ENCODE measurements at regions not wholly inside any gene's neighbourhood (a gene's known extent, or its start where the extent isn't known, plus 50 kb on each side); places are given as distances from the start of the nearest gene placed in this dataset.

GRCh38 chr10:5297996-5298395 is 66.8 kb upstream of the UCN3 start:
- intact Hi-C loops (cut with DNase I): no loop called here
- no peak for ATAC-seq
- no peak for DNase-seq

- intact Hi-C loops (cut with DNase I): no loop called here
- DNase-seq (no peak), ATAC-seq (no peak)
Measured at GRCh38 chr10:5299950-5300349, 64.8 kb upstream of the UCN3 start.

DNA sequence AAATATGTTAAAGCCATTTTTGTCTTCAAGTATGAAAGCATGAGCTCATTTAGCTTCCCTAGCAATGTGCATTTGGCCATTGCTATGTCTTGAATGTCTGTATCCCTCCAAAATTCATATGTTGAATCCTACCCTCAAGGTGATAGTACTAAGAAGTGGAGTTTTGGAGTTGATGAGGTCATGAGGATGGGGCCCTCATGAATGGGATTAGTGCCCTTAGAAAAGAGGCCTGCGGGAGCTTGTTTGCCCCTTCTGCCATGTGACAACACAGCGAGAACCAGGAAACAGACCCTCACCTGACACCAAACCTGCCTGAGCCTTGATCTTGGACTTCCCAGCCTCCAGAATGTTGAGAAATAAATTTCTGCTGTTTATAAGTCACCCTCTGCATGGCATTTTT is 61.3 kb upstream of the UCN3 start:
- intact Hi-C loops (cut with DNase I): no loop called here
- DNase-seq (no peak), ATAC-seq (no peak)

DNA sequence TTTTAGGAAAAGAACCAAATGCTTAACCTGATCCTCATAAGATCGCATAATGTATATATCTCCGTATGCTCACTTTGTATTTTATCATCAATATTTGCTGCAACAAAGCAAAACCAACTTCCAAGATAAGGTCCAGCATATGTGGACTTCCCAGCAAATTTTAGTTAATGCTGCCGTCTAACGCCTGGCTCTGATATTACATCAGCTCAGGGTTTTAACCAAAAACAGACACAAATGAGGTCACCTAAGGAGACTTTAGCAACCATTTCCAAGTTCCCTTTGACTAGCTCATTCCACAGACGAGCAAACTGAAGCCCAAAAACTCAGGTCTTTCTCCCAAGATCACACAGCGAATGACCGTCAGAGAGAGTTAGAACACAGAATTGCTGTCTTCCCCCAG is 59.4 kb upstream of the UCN3 start:
- DNase-seq (no peak), ATAC-seq (no peak)
- intact Hi-C loops (cut with DNase I): no loop called here

GRCh38 chr10:5310914-5311313 is 53.9 kb upstream of the UCN3 start:
- no peak for DNase-seq
- intact Hi-C loops (cut with DNase I): no loop called here
- ATAC-seq: no peak

- intact Hi-C loops (cut with DNase I): no loop called here
- ATAC-seq (no peak), DNase-seq (no peak)
Measured at GRCh38 chr10:5311617-5312016, 53.1 kb upstream of the UCN3 start.

- intact Hi-C loops (cut with DNase I): no loop called here
- no peak for DNase-seq
- no peak for ATAC-seq
Measured at GRCh38 chr10:5314840-5315239, 49.9 kb upstream of the UCN3 start.

Data from left cardiac atrium (tissue), 4 donors.